Gastrocnemius medialis (tissue), 4 donors: ENCODE measurements at regions not wholly inside any gene's neighbourhood (a gene's known extent, or its start where the extent isn't known, plus 50 kb on each side); places are given as distances from the start of the nearest gene placed in this dataset.

ENCODE experiments used
- ATAC-seq, 2 donors: fragments of 150-250 bp; one replicate each; pipeline ENCODE4 v1.9.1; 2016
- DNase-seq, 2 donors: peaks; one replicate each; pipeline ENCODE4 v3.0.0-alpha.2; 2019
- H3K27ac ChIP-seq, 4 donors: fragments of 200-600 bp; sonication (generic); 1 replicate in 1 of 4; 2 replicates in 3 of 4; pipeline ENCODE4 v1.5.1; 2016 to 2018; ENCODE audit warnings: mild to moderate bottlenecking in 2 of 4, moderate library complexity in 1 of 4
- H3K27me3 ChIP-seq, 3 donors: fragments of 200-600 bp; sonication (generic) in 2 of 3; 1 replicate in 1 of 3; 2 replicates in 2 of 3; pipeline versions ENCODE4 v1.5.1 to v1.6.0; 2016 to 2019; ENCODE audit warnings: mild to moderate bottlenecking in 1 of 3, moderate library complexity in 1 of 3
- H3K36me3 ChIP-seq, 2 donors: fragments of 200-600 bp; sonication (generic) in 1 of 2; one replicate each; pipeline ENCODE4 v1.5.1; 2017 to 2018
- H3K4me1 ChIP-seq, 2 donors: fragments of 200-600 bp; sonication (generic) in 1 of 2; one replicate each; pipeline ENCODE4 v1.5.1; 2016 to 2017; ENCODE audit warnings: mild to moderate bottlenecking in 2 of 2
- H3K4me3 ChIP-seq, 4 donors: fragments of 200-600 bp; sonication (generic) in 3 of 4; 1 replicate in 1 of 4; 2 replicates in 3 of 4; pipeline ENCODE4 v1.5.1; 2016 to 2019; ENCODE audit warnings: mild to moderate bottlenecking in 2 of 4
- H3K9me3 ChIP-seq, 3 donors: fragments of 200-600 bp; sonication (generic) in 2 of 3; 1 replicate in 1 of 3; 2 replicates in 2 of 3; pipeline ENCODE4 v1.5.1; 2016 to 2019
- POLR2A ChIP-seq, 2 donors: fragments of 450-650 bp; IDR thresholded peaks; one replicate each; pipeline ENCODE4 v1.6.1; 2017; ENCODE audit warnings: antibody characterized with exemption in 2 of 2, mild to moderate bottlenecking in 2 of 2, moderate library complexity in 2 of 2
- in situ Hi-C, 4 donors: fragments of 200-750 bp; cut with MboI; loops; one replicate each; pipeline versions ENCODE4 v1.15.0 to v1.8.0; 2017; ENCODE audit warnings: low sequenced_read_pairs in 4 of 4
- intact Hi-C: fragments of 100-400 bp; cut with DNase I; formaldehyde crosslinking; loops from one replicate; pipeline ENCODE4 v1.15.1; 2023; ENCODE audit warnings: low total_unique reads
- TF ChIP-seq, protein P1 (sequence below), 5 experiments: fragments of 450-650 bp in 3 of 5; fragments of 200-600 bp in 2 of 5; sonication (generic) in 2 of 5; IDR thresholded peaks in 4 of 5; conservative IDR thresholded peaks in 1 of 5; 1 replicate in 4 of 5; 2 replicates in 1 of 5; pipeline ENCODE4 v1.5.1; 2016 to 2019; ENCODE audit warnings: antibody characterized with exemption in 5 of 5, mild to moderate bottlenecking in 3 of 5, moderate library complexity in 3 of 5

- Histone ChIP-seq H3K27ac (no peak overlapping the region), H3K27me3 (no peaks in the 10 kb centered on the region), H3K36me3 (no peaks in the 10 kb centered on the region), H3K4me3 (no peak overlapping the region), H3K9me3 (no peaks in the 10 kb centered on the region), H3K4me1 (no peaks in the 10 kb centered on the region)
- TF ChIP-seq, protein P1, sequence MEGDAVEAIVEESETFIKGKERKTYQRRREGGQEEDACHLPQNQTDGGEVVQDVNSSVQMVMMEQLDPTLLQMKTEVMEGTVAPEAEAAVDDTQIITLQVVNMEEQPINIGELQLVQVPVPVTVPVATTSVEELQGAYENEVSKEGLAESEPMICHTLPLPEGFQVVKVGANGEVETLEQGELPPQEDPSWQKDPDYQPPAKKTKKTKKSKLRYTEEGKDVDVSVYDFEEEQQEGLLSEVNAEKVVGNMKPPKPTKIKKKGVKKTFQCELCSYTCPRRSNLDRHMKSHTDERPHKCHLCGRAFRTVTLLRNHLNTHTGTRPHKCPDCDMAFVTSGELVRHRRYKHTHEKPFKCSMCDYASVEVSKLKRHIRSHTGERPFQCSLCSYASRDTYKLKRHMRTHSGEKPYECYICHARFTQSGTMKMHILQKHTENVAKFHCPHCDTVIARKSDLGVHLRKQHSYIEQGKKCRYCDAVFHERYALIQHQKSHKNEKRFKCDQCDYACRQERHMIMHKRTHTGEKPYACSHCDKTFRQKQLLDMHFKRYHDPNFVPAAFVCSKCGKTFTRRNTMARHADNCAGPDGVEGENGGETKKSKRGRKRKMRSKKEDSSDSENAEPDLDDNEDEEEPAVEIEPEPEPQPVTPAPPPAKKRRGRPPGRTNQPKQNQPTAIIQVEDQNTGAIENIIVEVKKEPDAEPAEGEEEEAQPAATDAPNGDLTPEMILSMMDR (IDR thresholded peaks at IDR 0.05 in 4 of 5, conservative IDR thresholded peaks at IDR 0.05 in 1 of 5) = no peak
- no peak for TF ChIP-seq POLR2A (IDR thresholded peaks at IDR 0.05)
- ATAC-seq (no peak), DNase-seq (no peak)
- intact Hi-C loops = no loop called here
- in situ Hi-C loops = no loop called here
Measured at GRCh38 chr4:83191026-83191425, 76.5 kb upstream of the PLAC8 start.

DNA sequence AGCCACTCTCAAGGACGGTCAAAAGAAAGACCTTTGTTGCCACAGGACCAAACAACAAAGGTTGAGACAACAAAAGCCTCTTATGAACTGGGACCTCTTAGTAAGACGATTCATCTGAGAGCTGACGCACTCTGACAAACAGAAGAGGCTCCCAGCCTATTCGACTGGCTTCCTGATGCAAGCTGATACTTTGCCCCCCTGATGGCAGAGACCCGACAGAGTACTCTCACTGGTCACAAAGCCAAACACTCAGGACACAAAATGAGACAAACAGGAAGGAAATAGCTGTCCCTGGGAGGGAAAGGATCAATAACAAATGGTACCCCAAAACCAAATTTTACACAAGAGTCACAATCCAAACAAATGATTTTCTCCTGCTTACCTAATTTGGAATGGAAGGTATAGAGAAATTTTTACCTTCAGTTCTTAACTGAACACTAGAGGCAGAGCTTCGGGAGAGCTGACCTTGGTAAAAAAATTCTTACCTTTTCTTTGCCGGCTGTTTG lies 75.2 kb upstream of the PLAC8 start:
- no peak overlapping the region for H3K4me3 ChIP-seq
- TF ChIP-seq POLR2A (IDR thresholded peaks at IDR 0.05) = no peak
- TF ChIP-seq, protein P1 (IDR thresholded peaks at IDR 0.05 in 4 of 5, conservative IDR thresholded peaks at IDR 0.05 in 1 of 5) = no peak
- ATAC-seq (no peak), DNase-seq (no peak)
- H3K4me1 ChIP-seq = no peaks in the 10 kb centered on the region
- in situ Hi-C loops (no loop called here), intact Hi-C loops (no loop called here)
- H3K27ac ChIP-seq = no peak overlapping the region
- H3K27me3 ChIP-seq = no peaks in the 10 kb centered on the region
- H3K9me3 ChIP-seq = no peaks in the 10 kb centered on the region
- H3K36me3 ChIP-seq = no peaks in the 10 kb centered on the region

GRCh38 chr4:83180431-83180968 lies 66.0 kb upstream of the PLAC8 start:
- Histone ChIP-seq H3K9me3 (no peaks in the 10 kb centered on the region), H3K27ac (no peak overlapping the region), H3K4me1 (no peaks in the 10 kb centered on the region), H3K27me3 (no peaks in the 10 kb centered on the region), H3K4me3 (no peak overlapping the region), H3K36me3 (no peaks in the 10 kb centered on the region)
- DNase-seq (no peak), ATAC-seq (no peak)
- no peak for TF ChIP-seq POLR2A (IDR thresholded peaks at IDR 0.05)
- TF ChIP-seq, protein P1 (IDR thresholded peaks at IDR 0.05 in 4 of 5, conservative IDR thresholded peaks at IDR 0.05 in 1 of 5) = no peak
- intact Hi-C loops = no loop called here
- in situ Hi-C loops = no loop called here

DNA sequence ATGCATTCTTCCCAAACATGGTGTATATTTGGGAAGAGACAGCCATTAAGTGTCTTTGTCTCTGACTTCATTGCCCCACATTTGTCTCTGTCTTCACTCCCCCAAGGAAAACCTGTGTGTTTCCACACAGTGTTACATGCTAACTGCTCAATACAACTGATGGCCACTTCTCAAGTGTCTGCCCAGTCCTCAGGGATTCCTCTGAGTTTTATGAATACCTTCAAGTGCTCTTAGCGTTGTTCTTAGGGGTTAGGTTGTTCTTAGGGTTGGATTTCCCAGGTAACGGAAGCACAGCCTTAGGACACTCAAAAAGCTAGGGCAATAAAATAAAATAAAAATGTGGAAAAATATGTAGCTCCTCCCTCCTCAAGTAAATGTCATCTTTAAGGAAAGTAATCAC lies 64.7 kb upstream of the PLAC8 start:
- no peaks in the 10 kb centered on the region for H3K9me3 ChIP-seq
- no peaks in the 10 kb centered on the region for H3K4me1 ChIP-seq
- no peaks in the 10 kb centered on the region for H3K27me3 ChIP-seq
- no peak overlapping the region for H3K27ac ChIP-seq
- intact Hi-C loops = no loop called here
- H3K36me3 ChIP-seq = no peaks in the 10 kb centered on the region
- in situ Hi-C loops = no loop called here
- no peak overlapping the region for H3K4me3 ChIP-seq
- DNase-seq = no peak
- TF ChIP-seq POLR2A (IDR thresholded peaks at IDR 0.05) = no peak
- TF ChIP-seq, protein P1 (IDR thresholded peaks at IDR 0.05 in 4 of 5, conservative IDR thresholded peaks at IDR 0.05 in 1 of 5) = no peak
- ATAC-seq = no peak

DNA sequence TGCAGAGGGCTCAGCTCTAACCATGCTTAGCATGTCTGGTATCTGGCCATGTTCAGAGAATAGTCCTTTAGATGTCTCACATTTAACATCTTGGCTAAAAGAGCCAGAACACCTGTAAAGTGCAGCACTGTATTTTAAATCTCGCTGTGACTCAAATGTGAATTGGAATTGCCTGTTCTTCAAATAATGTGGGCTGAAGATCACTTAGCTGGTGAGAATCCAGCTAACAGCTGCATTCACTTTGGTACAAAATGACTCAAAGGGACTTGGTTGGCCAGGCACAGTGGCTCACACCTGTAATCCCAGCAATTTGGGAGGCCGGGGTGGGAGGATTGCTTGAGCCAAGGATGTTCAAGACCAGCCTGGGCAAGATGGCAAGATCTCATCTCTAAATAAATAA lies 63.5 kb upstream of the PLAC8 start:
- H3K4me3 ChIP-seq = no peak overlapping the region
- in situ Hi-C loops (no loop called here), intact Hi-C loops (no loop called here)
- DNase-seq (no peak), ATAC-seq (no peak)
- H3K9me3 ChIP-seq = no peaks in the 10 kb centered on the region
- no peak overlapping the region for H3K27ac ChIP-seq
- H3K27me3 ChIP-seq = no peaks in the 10 kb centered on the region
- H3K36me3 ChIP-seq = no peaks in the 10 kb centered on the region
- TF ChIP-seq POLR2A (IDR thresholded peaks at IDR 0.05) = no peak
- TF ChIP-seq, protein P1 (IDR thresholded peaks at IDR 0.05 in 4 of 5, conservative IDR thresholded peaks at IDR 0.05 in 1 of 5) = no peak
- no peaks in the 10 kb centered on the region for H3K4me1 ChIP-seq
